ENCODE measurements at regions not wholly inside any gene's neighbourhood (a gene's known extent, or its start where the extent isn't known, plus 50 kb on each side); places are given as distances from the start of the nearest gene placed in this dataset.

- no TSS peak for BruUV-seq (replicated peaks)
- CTCF ChIA-PET (ENCODE audit: low intra/inter-chr PET ratio) = no interaction called here
- no peak overlapping the region for H3K4me3 ChIP-seq
- intact Hi-C loops (cut with micrococcal nuclease) = no loop called here
- no peaks in the 10 kb centered on the region for H3K9me1 ChIP-seq (ENCODE audit: control insufficient read depth, insufficient read depth, low read length)
- H3K4me2 ChIP-seq (ENCODE audit: insufficient read depth, low read length) = no peak overlapping the region
- no peaks in the 10 kb centered on the region for H3K9me3 ChIP-seq (replicated peaks; ENCODE audit: control insufficient read depth, insufficient read depth, low read depth, low read length)
- H3K9ac ChIP-seq (ENCODE audit: insufficient read depth in 1 of 2, low read depth in 2 of 2, low read length in 2 of 2) = no peak overlapping the region
- H3K4me1 ChIP-seq (replicated peaks in 1 of 2; ENCODE audit: control insufficient read depth in 2 of 2, insufficient read depth in 2 of 2, low read length in 2 of 2) = no peaks in the 10 kb centered on the region; a peak in 1 of 5 replicates
- 3% methylated on average over 9 of the region's 9 CpGs for WGBS (ENCODE audit: insufficient coverage, low coverage, missing lambda C conversion rate)
- no peak for DNase-seq (ENCODE audit: extremely low read depth in 1 of 4, low spot score in 3 of 4)
- no peak for FAIRE-seq
- H2AFZ ChIP-seq (ENCODE audit: low read depth, low read length) = no peak overlapping the region
- no peaks in the 10 kb centered on the region for H3K36me3 ChIP-seq (ENCODE audit: control insufficient read depth, insufficient read depth, low read length)
- ATAC-seq = no peak
- in situ Hi-C loops (cut with MboI) = no loop called here
- POLR2A ChIA-PET = no interaction called here
- no peaks in the 10 kb centered on the region for H3K79me2 ChIP-seq (ENCODE audit: control insufficient read depth, insufficient read depth, low read length)
- H4K20me1 ChIP-seq (replicated peaks; ENCODE audit: control insufficient read depth, insufficient read depth, low read length) = no peaks in the 10 kb centered on the region; the same call in 1 of the 2 replicates
- peaks cover 0 to 25% of the 10 kb centered on the region in 2 experiments; a peak in 2 of 5 replicates for H3K27me3 ChIP-seq (ENCODE audit: control insufficient read depth in 2 of 2, insufficient read depth in 2 of 2, low read length in 2 of 2)
- no peak overlapping the region for H3K27ac ChIP-seq (ENCODE audit: extremely low read depth, low read depth, low read length)
- TF ChIP-seq TSHZ1 (CRISPR knock-in tag; IDR thresholded peaks at IDR 0.05) (no peak), MYNN (IDR thresholded peaks at IDR 0.05) (no peak), MYNN (CRISPR knock-in tag; IDR thresholded peaks at IDR 0.05) (no peak), SRSF1 (IDR thresholded peaks at IDR 0.05; ENCODE audit: low read depth, low read length) (no peak), RBM25 (IDR thresholded peaks at IDR 0.05; ENCODE audit: low read depth, low read length, severe bottlenecking) (no peak), HOMEZ (CRISPR knock-in tag; IDR thresholded peaks at IDR 0.05) (no peak), ZNF609 (CRISPR knock-in tag; IDR thresholded peaks at IDR 0.05; ENCODE audit: borderline replicate concordance) (no peak), MIER1 (IDR thresholded peaks at IDR 0.05; ENCODE audit: low read depth) (no peak), CBX8 (IDR thresholded peaks at IDR 0.05; ENCODE audit: borderline replicate concordance, extremely low read depth, low read depth, low read length, poor library complexity, severe bottlenecking) (no peak), SMARCB1 (IDR thresholded peaks at IDR 0.05; ENCODE audit: insufficient read length, low read depth) (no peak), TAF1 (IDR thresholded peaks at IDR 0.05; ENCODE audit: control insufficient read depth, extremely low read depth, insufficient read depth, low read length, severe bottlenecking) (no peak), DPF2 (IDR thresholded peaks at IDR 0.05) (no peak), ZNF764 (CRISPR knock-in tag; IDR thresholded peaks at IDR 0.05; ENCODE audit: low read depth) (no peak), ZNF324 (CRISPR knock-in tag; IDR thresholded peaks at IDR 0.05) (no peak)
Measured at GRCh38 chr5:3026099-3026498, 274.6 kb upstream of the IRX2 start.
